Heart left ventricle (tissue), 16 donors: ENCODE measurements at regions not wholly inside any gene's neighbourhood (a gene's known extent, or its start where the extent isn't known, plus 50 kb on each side); places are given as distances from the start of the nearest gene placed in this dataset.

ENCODE experiments used
- ATAC-seq, 4 donors: fragments of 200-7000 bp; cut with Tn5 transposase; one replicate each; pipeline ENCODE4 v1.9.1; 2020 to 2022; ENCODE audit warnings: moderate library complexity in 4 of 4, mild to moderate bottlenecking in 3 of 4, moderate number of reproducible peaks in 1 of 4
- DNase-seq, 5 donors: peaks; one replicate each; pipeline ENCODE4 v3.0.0-alpha.2; 2020
- H3K27ac ChIP-seq, 12 donors: fragments of 200-600 bp; sonication (generic) in 4 of 12; one replicate each; pipeline versions ENCODE4 v1.5.0 to v1.8.0; 2016 to 2022; ENCODE audit warnings: mild to moderate bottlenecking in 2 of 12
- H3K27me3 ChIP-seq, 9 donors: fragments of 200-600 bp; sonication (generic) in 2 of 9; one replicate each; pipeline versions ENCODE4 v1.5.1 to v1.8.0; 2016 to 2022; ENCODE audit warnings: mild to moderate bottlenecking in 3 of 9
- H3K36me3 ChIP-seq, 9 donors: fragments of 200-600 bp; sonication (generic) in 2 of 9; one replicate each; pipeline versions ENCODE4 v1.5.0 to v1.8.0; 2018 to 2022; ENCODE audit warnings: mild to moderate bottlenecking in 2 of 9
- H3K4me1 ChIP-seq, 12 donors: fragments of 200-600 bp; sonication (generic) in 4 of 12; one replicate each; pipeline versions ENCODE4 v1.5.0 to v1.8.0; 2016 to 2022; ENCODE audit warnings: mild to moderate bottlenecking in 3 of 12
- H3K4me3 ChIP-seq, 12 donors: fragments of 200-600 bp; sonication (generic) in 4 of 12; one replicate each; pipeline versions ENCODE4 v1.5.0 to v1.8.0; 2017 to 2022; ENCODE audit warnings: mild to moderate bottlenecking in 9 of 12, moderate library complexity in 4 of 12
- H3K9me3 ChIP-seq, 12 donors: fragments of 200-600 bp; sonication (generic) in 4 of 12; one replicate each; pipeline versions ENCODE4 v1.5.0 to v1.8.0; 2016 to 2022; ENCODE audit warnings: mild to moderate bottlenecking in 1 of 12
- POLR2A ChIP-seq, 2 donors: fragments of 450-650 bp; IDR thresholded peaks; one replicate each; pipeline ENCODE4 v1.6.1; 2017; ENCODE audit warnings: antibody characterized with exemption in 2 of 2, mild to moderate bottlenecking in 2 of 2, moderate library complexity in 2 of 2
- WGBS, 4 donors: extraction: QIAGEN DNeasy Blood & Tissue Kit in 2 of 4; methylation state at CpG; one replicate each; pipeline versions ENCODE4 v1.1.5 to v1.1.7; 2013 to 2018; 5-methylcytosine and 5-hydroxymethylcytosine counted together
- intact Hi-C, 10 donors: fragments of 100-400 bp; cut with DNase I; formaldehyde crosslinking; loops; one replicate each; pipeline versions ENCODE4 v1.11.1 to v1.14.2; 2022
- TF ChIP-seq, protein P1 (sequence below), 12 donors: fragments of 200-600 bp; sonication (generic) in 4 of 12; IDR thresholded peaks; one replicate each; pipeline versions ENCODE4 v1.5.0 to v1.8.0; 2018 to 2022; ENCODE audit warnings: antibody characterized with exemption in 12 of 12, mild to moderate bottlenecking in 5 of 12
- donor health status: ischemic (EF 13 %, LVEDD 7.1; RV severe dilation, severe dysfunction).
- donor health status: healthy with polysubstance abuse.
- donor health status: DM: no; HTN: yes; CAD: no.
- donor health status: DM: no; HTN: no; CAD: no.
- donor health status: ischemic (EF 25% LVEDD 6.9; RV normal size, moderate dysfunction).
- donor health status: ischemic (EF 25% LVEDD 5.7; RV mildly dilated, moderate dysfunction).
- donor health status: healthy.
- donor health status: DM: yes; HTN: yes; CAD: no.
- donor health status: ischemic (EF 35%, LVEDD 5.7; RV mildly dilated, moderate dysfunction).
- donor health status: nonischemic (EF 11% LVEDD 7.7; RV severe dilation, severe dysfunction).
- donor health status: DM: yes; HTN: yes; CAD: no.
- donor health status: PGD.
- donor health status: ischemic (EF 29% LVEDD 5.4; RV normal size, mild dysfunction).
- donor health status: nonischemic (EF 23%, LVEDD 6.1; RV moderate dilation, normal function).

DNA sequence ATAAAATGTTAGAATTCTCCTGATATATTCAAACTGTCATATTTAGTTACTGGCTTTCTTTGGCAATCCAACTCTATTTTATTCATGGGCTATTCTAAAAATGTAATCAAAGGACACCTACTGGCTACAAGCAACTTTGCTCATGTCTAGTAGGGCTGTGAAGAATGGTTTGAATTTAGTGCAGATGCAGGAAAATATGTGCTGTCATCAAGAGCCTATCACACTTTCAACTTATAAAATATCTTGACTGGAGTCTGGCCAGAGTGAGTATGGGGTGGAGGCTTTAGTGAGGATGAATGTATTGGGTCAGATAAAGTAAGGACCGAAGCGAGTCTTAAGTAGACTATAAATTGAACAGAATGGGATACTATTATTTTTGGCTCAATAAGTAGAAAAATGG, 343.4 kb upstream of the SPRED2 start:
- no peak overlapping the region for H3K27ac ChIP-seq
- H3K4me1 ChIP-seq: no peaks in the 10 kb centered on the region
- no peaks in the 10 kb centered on the region for H3K36me3 ChIP-seq
- DNase-seq: no peak
- H3K4me3 ChIP-seq: no peak overlapping the region
- ATAC-seq: no peak
- TF ChIP-seq, protein P1, sequence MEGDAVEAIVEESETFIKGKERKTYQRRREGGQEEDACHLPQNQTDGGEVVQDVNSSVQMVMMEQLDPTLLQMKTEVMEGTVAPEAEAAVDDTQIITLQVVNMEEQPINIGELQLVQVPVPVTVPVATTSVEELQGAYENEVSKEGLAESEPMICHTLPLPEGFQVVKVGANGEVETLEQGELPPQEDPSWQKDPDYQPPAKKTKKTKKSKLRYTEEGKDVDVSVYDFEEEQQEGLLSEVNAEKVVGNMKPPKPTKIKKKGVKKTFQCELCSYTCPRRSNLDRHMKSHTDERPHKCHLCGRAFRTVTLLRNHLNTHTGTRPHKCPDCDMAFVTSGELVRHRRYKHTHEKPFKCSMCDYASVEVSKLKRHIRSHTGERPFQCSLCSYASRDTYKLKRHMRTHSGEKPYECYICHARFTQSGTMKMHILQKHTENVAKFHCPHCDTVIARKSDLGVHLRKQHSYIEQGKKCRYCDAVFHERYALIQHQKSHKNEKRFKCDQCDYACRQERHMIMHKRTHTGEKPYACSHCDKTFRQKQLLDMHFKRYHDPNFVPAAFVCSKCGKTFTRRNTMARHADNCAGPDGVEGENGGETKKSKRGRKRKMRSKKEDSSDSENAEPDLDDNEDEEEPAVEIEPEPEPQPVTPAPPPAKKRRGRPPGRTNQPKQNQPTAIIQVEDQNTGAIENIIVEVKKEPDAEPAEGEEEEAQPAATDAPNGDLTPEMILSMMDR (IDR thresholded peaks at IDR 0.05): no peak
- TF ChIP-seq POLR2A (IDR thresholded peaks at IDR 0.05): no peak
- H3K27me3 ChIP-seq: no peaks in the 10 kb centered on the region
- H3K9me3 ChIP-seq: no peaks in the 10 kb centered on the region
- intact Hi-C loops: no loop called here
- 66 to 81% (median 73%) methylated on average over 2 of the region's 2 CpGs for WGBS, 4 donors

DNA sequence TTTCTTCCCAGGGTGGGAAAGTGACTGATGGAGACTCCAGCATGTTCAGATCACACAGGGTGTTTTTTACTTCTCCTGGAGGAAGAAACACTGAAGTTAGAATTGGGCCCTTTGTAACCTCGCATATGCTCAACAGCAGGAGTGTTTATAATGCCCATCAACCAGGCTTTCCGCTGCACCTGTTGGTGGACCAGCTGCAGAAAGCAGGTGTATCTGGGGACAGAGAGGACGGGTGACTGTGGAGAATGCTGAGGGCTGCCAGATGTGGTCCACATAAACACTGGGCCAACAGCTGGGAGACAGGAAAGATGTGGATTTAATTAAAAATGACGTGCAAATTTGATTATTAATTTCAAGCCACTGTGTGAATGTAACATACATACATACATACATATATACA, 335.5 kb upstream of the SPRED2 start:
- Histone ChIP-seq H3K27me3 (no peaks in the 10 kb centered on the region), H3K36me3 (no peaks in the 10 kb centered on the region), H3K27ac (no peak overlapping the region), H3K9me3 (no peaks in the 10 kb centered on the region), H3K4me1 (no peaks in the 10 kb centered on the region), H3K4me3 (no peak overlapping the region)
- no peak for TF ChIP-seq POLR2A (IDR thresholded peaks at IDR 0.05)
- TF ChIP-seq, protein P1 (IDR thresholded peaks at IDR 0.05): no peak
- intact Hi-C loops: no loop called here
- DNase-seq (no peak), ATAC-seq (no peak)
- 76 to 88% (median 83%) methylated on average over 4 of the region's 4 CpGs for WGBS, 4 donors

DNA sequence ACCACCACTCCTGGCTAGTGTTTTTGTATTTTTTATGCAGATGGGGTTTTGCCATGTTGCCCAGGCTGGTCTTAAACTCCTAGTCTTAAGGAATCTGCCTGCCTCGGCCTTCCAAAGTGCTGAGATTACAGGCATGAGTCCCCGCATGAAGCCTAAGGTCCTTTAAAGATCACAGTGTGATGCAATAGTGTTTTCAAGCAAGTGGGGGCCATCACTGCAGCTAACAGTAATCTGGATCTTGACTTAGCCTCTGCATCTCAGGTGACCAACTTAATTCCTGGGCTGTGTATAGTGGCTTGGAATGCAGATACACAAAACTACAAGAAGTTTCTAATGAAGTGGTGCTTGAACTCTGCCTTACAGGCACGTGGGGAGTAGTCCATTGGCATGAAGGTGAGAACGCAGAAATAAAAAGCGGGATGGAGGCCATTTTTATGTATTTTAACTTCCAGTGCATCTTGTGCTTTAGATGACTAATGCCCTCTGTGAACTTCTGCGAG, 334.4 kb upstream of the SPRED2 start:
- no peak overlapping the region for H3K27ac ChIP-seq
- no peak for TF ChIP-seq POLR2A (IDR thresholded peaks at IDR 0.05)
- TF ChIP-seq, protein P1 (IDR thresholded peaks at IDR 0.05): no peak
- no peak for ATAC-seq
- no peaks in the 10 kb centered on the region for H3K9me3 ChIP-seq
- no peaks in the 10 kb centered on the region for H3K4me1 ChIP-seq
- no peak for DNase-seq
- no peaks in the 10 kb centered on the region for H3K27me3 ChIP-seq
- no peaks in the 10 kb centered on the region for H3K36me3 ChIP-seq
- WGBS, 4 donors: 71 to 81% (median 76%) methylated on average over 6 of the region's 6 CpGs
- intact Hi-C loops: no loop called here
- H3K4me3 ChIP-seq: no peak overlapping the region

DNA sequence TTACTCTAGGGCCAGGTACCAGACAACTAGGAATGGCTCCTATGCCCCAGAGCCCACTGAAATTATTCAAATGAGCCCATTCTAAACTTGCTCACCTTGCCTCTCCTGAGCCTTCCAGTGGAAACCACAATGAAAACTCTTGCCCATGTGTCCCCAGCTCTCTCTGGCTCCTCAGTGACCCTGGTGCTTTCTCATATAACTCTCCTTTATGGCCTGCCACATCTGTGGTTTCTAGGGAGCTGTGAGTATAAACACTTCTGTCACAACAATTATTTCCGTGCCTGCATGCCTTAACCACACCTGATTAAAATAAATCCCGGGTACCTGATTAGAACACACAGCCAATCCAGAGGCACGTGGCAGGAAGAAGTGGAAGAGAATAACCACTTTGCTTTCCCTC, 333.0 kb upstream of the SPRED2 start:
- intact Hi-C loops: no loop called here
- H3K9me3 ChIP-seq: no peaks in the 10 kb centered on the region
- H3K27me3 ChIP-seq: no peaks in the 10 kb centered on the region
- no peaks in the 10 kb centered on the region for H3K36me3 ChIP-seq
- H3K4me1 ChIP-seq: no peaks in the 10 kb centered on the region
- 49 to 72% (median 67%) methylated on average over 3 of the region's 3 CpGs for WGBS, 4 donors
- TF ChIP-seq, protein P1 (IDR thresholded peaks at IDR 0.05): no peak
- no peak for TF ChIP-seq POLR2A (IDR thresholded peaks at IDR 0.05)
- H3K27ac ChIP-seq: no peak overlapping the region
- ATAC-seq: no peak
- no peak for DNase-seq
- H3K4me3 ChIP-seq: no peak overlapping the region
